C4-2B (cell line): ENCODE measurements at regions not wholly inside any gene's neighbourhood (a gene's known extent, or its start where the extent isn't known, plus 50 kb on each side); places are given as distances from the start of the nearest gene placed in this dataset.

ENCODE experiments used
- H3K27ac ChIP-seq: fragments of 450-650 bp; 2 replicates; pipeline ENCODE4 v1.5.1; 2017
- ZFX ChIP-seq: fragments of 450-650 bp; IDR thresholded peaks from 2 replicates; pipeline ENCODE4 v1.6.1; 2017
- TF ChIP-seq, protein P1 (sequence below): fragments of 450-650 bp; conservative IDR thresholded peaks from 2 replicates; pipeline ENCODE4 v1.5.1; 2017; ENCODE audit warnings: mild to moderate bottlenecking

- TF ChIP-seq, protein P1, sequence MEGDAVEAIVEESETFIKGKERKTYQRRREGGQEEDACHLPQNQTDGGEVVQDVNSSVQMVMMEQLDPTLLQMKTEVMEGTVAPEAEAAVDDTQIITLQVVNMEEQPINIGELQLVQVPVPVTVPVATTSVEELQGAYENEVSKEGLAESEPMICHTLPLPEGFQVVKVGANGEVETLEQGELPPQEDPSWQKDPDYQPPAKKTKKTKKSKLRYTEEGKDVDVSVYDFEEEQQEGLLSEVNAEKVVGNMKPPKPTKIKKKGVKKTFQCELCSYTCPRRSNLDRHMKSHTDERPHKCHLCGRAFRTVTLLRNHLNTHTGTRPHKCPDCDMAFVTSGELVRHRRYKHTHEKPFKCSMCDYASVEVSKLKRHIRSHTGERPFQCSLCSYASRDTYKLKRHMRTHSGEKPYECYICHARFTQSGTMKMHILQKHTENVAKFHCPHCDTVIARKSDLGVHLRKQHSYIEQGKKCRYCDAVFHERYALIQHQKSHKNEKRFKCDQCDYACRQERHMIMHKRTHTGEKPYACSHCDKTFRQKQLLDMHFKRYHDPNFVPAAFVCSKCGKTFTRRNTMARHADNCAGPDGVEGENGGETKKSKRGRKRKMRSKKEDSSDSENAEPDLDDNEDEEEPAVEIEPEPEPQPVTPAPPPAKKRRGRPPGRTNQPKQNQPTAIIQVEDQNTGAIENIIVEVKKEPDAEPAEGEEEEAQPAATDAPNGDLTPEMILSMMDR, result no peak
- TF ChIP-seq ZFX, result no peak
- no peak overlapping the region for H3K27ac ChIP-seq
Observed at GRCh38 chr1:239537795-239538194, 151.4 kb downstream of the CHRM3 start.

GRCh38 chr1:239538239-239538988 is 152.0 kb downstream of the CHRM3 start:
- TF ChIP-seq, protein P1, result no peak
- TF ChIP-seq ZFX, result no peak
- H3K27ac ChIP-seq, result no peak overlapping the region

DNA sequence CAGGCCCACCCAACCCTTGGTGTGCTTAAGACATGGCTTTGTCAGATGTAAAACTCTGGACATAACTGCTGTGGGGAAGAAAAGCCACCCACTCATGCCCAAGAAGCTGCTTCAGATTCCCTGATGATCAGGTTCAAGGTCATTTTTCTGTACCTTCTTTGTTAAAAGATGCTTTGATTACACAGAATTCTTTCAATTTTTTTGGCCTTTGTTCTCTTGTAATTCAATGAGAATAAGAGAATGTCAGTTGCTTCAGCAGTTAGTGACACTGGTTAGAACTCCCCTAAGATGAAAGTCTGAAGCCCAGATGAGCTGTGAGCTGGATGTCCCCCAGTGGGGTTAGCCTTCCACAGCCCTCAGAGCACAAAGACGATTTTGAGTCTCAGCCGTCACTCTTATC is 152.7 kb downstream of the CHRM3 start:
- no peak overlapping the region for H3K27ac ChIP-seq
- TF ChIP-seq, protein P1, result no peak
- no peak for TF ChIP-seq ZFX

- no peak overlapping the region for H3K27ac ChIP-seq
- TF ChIP-seq ZFX, result no peak
- TF ChIP-seq, protein P1, result no peak
Observed at GRCh38 chr1:239539812-239540211, 153.4 kb downstream of the CHRM3 start.

DNA sequence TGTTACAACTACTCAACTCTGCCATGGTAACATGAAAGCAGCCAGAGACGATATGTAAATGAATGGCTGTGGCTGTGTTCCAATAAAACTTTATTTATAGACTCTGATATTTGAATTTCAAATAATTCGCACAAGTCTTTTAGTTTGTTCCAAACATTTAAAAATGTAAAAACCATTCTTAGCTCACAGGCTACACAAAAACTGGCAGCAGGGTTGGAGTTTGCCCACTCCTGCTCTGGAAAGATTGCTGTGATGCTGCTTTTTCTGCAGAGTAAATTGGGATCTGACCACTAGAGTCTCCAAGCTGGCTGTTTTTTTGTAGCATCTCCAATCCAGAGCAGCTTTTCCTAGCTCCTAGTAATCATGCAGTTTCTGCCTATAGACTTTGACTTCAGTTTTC is 157.5 kb downstream of the CHRM3 start:
- H3K27ac ChIP-seq, result no peak overlapping the region
- TF ChIP-seq, protein P1, result no peak
- no peak for TF ChIP-seq ZFX

DNA sequence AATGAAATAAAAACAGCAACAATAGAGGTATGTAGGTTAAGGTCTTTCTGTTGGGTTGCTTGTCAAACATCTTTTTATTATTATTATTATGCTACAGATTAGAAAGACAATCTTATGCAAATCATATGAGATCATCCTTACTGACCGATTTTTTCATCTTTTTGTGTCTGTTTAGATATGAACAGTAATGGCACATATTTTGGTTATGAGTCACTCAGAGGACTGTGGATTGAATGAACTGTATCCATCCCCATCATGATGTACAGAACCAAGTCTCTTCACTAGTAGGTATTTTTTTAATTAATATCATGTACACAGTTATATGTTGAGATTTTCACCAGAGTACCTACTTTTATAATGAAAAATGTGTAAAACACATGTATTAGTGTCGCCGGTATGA is 159.1 kb downstream of the CHRM3 start:
- no peak overlapping the region for H3K27ac ChIP-seq
- TF ChIP-seq ZFX, result no peak
- TF ChIP-seq, protein P1, result no peak

- H3K27ac ChIP-seq, result no peak overlapping the region
- TF ChIP-seq ZFX, result no peak
- TF ChIP-seq, protein P1, result no peak
Observed at GRCh38 chr1:239547987-239548386, 161.6 kb downstream of the CHRM3 start.
